K562 (cell line): ENCODE measurements at regions not wholly inside any gene's neighbourhood (a gene's known extent, or its start where the extent isn't known, plus 50 kb on each side); places are given as distances from the start of the nearest gene placed in this dataset.

Experiments
- ATAC-seq: fragments of 200-7000 bp; cut with Tn5 transposase; 3 replicates; pipeline ENCODE4 v1.9.1; 2020; ENCODE audit warnings: moderate library complexity
- BruUV-seq: library from RNA; stranded (reverse); fragments of 400-500 nt; replicated peaks from 2 replicates; lab custom pipeline; 2021; lab: Mats Ljungman, UMichigan
- CTCF ChIA-PET: fragments of 300-600 bp; formaldehyde crosslinking; extraction: SDS; loops from one replicate; lab custom pipeline; 2021; ENCODE audit warnings: low intra/inter-chr PET ratio; lab: Yijun Ruan, JAX
- POLR2A ChIA-PET: fragments of 300-600, 350-650 bp; sonication (Branson Sonifier 250); formaldehyde crosslinking; extraction: SDS; loops from one replicate; lab custom pipeline; 2021; ENCODE audit warnings: antibody characterized with exemption, inconsistent platforms; lab: Yijun Ruan, JAX
- DNase-seq, 4 experiments: peaks; one replicate each; pipeline versions ENCODE4 v3.0.0 to v3.0.0-alpha.2; 2011 to 2018; ENCODE audit warnings: low spot score in 3 of 4, mixed read lengths in 3 of 4; ENCODE audit errors: extremely low read depth in 1 of 4
- FAIRE-seq: peaks from 2 replicates; lab custom pipeline; 2011; peaks lifted over from hg19 to GRCh38; lab: Jason Lieb, UNC
- H2AFZ ChIP-seq: 2 replicates; pipeline ENCODE4 v1.6.0; 2011; ENCODE audit warnings: low read depth, low read length, control low read depth, inconsistent platforms
- H3K27ac ChIP-seq: fragments of 200-600 bp; 3 replicates; pipeline ENCODE4 v1.8.0; 2011; ENCODE audit warnings: low read depth, mild to moderate bottlenecking, control low read depth, inconsistent platforms, low read length, moderate library complexity, mixed read lengths; ENCODE audit errors: extremely low read depth
- H3K27me3 ChIP-seq, 2 experiments: fragments of 300-600 bp in 1 of 2; 2 replicates in 1 of 2; 3 replicates in 1 of 2; pipeline versions ENCODE4 v1.6.0 to v1.8.0; 2011; ENCODE audit warnings: inconsistent platforms in 2 of 2, low read length in 2 of 2, mild to moderate bottlenecking in 1 of 2, mixed read lengths in 1 of 2, moderate library complexity in 1 of 2; ENCODE audit not compliant: control insufficient read depth in 2 of 2, insufficient read depth in 2 of 2
- H3K36me3 ChIP-seq: fragments of 300-600 bp; 3 replicates; pipeline ENCODE4 v1.8.0; 2011; ENCODE audit warnings: mild to moderate bottlenecking, low read length, inconsistent platforms; ENCODE audit not compliant: control insufficient read depth, insufficient read depth
- H3K4me1 ChIP-seq, 2 experiments: fragments of 200-600 bp in 1 of 2; replicated peaks in 1 of 2; 2 replicates in 1 of 2; 3 replicates in 1 of 2; pipeline versions ENCODE4 v1.5.1 to v1.8.0; 2011; ENCODE audit warnings: inconsistent platforms in 2 of 2, low read length in 2 of 2, mild to moderate bottlenecking in 1 of 2, mixed read lengths in 1 of 2, moderate library complexity in 1 of 2; ENCODE audit not compliant: control insufficient read depth in 2 of 2, insufficient read depth in 2 of 2
- H3K4me2 ChIP-seq: 2 replicates; pipeline ENCODE4 v1.6.1; 2011; ENCODE audit warnings: low read length, control low read depth, inconsistent platforms, mixed read lengths; ENCODE audit not compliant: insufficient read depth
- H3K4me3 ChIP-seq: fragments of 200-600 bp; sonication (generic), shearing (Covaris generic); 2 replicates; pipeline ENCODE4 v1.5.1; 2016; ENCODE audit warnings: control low read depth, inconsistent platforms
- H3K79me2 ChIP-seq: fragments of 200-600 bp; 3 replicates; pipeline ENCODE4 v1.8.0; 2011; ENCODE audit warnings: low read length, inconsistent platforms; ENCODE audit not compliant: control insufficient read depth, insufficient read depth
- H3K9ac ChIP-seq, 2 experiments: 2 replicates each; pipeline versions ENCODE4 v1.6.0 to v1.6.1; 2011; ENCODE audit warnings: low read depth in 2 of 2, low read length in 2 of 2, control low read depth in 1 of 2, inconsistent platforms in 1 of 2, mild to moderate bottlenecking in 1 of 2, mixed read lengths in 1 of 2; ENCODE audit not compliant: insufficient read depth in 1 of 2
- H3K9me1 ChIP-seq: one replicate; pipeline ENCODE4 v1.6.0; 2011; ENCODE audit warnings: inconsistent platforms, mild to moderate bottlenecking, low read length, moderate library complexity; ENCODE audit not compliant: control insufficient read depth, insufficient read depth
- H3K9me3 ChIP-seq: replicated peaks from 2 replicates; pipeline ENCODE4 v1.5.1; 2011; ENCODE audit warnings: low read depth, low read length, inconsistent platforms; ENCODE audit not compliant: control insufficient read depth, insufficient read depth
- H4K20me1 ChIP-seq: replicated peaks from 2 replicates; pipeline ENCODE4 v1.6.1; 2011; ENCODE audit warnings: low read length, inconsistent platforms, mixed read lengths; ENCODE audit not compliant: control insufficient read depth, insufficient read depth
- ATF1 ChIP-seq, 2 experiments: fragments of 450-650 bp in 1 of 2; IDR thresholded peaks; 2 replicates each; pipeline ENCODE4 v1.6.1; 2016; ENCODE audit warnings: missing compliant biosample characterization in 1 of 2, missing genetic modification characterization in 1 of 2
- CBX1 ChIP-seq: sonication (generic); IDR thresholded peaks from 2 replicates; pipeline ENCODE4 v1.6.1; 2016; ENCODE audit warnings: antibody characterized with exemption, low read depth, mild to moderate bottlenecking
- ID3 ChIP-seq, 2 experiments: fragments of 250-450 bp in 1 of 2; fragments of 450-650 bp in 1 of 2; sonication (Bioruptor Pico) in 1 of 2; IDR thresholded peaks; 2 replicates each; pipeline versions ENCODE4 v1.6.1 to v1.8.0; 2016 to 2021; ENCODE audit warnings: mild to moderate bottlenecking in 2 of 2, moderate library complexity in 2 of 2, missing compliant biosample characterization in 1 of 2, missing genetic modification characterization in 1 of 2
- KDM4B ChIP-seq, 2 experiments: fragments of 450-650 bp in 1 of 2; sonication (generic) in 1 of 2; IDR thresholded peaks; 2 replicates each; pipeline ENCODE4 v1.6.1; 2016 to 2017; ENCODE audit warnings: borderline replicate concordance in 2 of 2, antibody characterized with exemption in 1 of 2, low read depth in 1 of 2, mild to moderate bottlenecking in 1 of 2
- MAFG ChIP-seq: fragments of 450-650 bp; conservative IDR thresholded peaks from 2 replicates; pipeline ENCODE4 v1.6.1; 2016; ENCODE audit warnings: missing genetic modification characterization, missing compliant biosample characterization
- MXD1 ChIP-seq: fragments of 250-450 bp; sonication (Bioruptor Pico); IDR thresholded peaks from 2 replicates; pipeline ENCODE4 v1.8.0; 2021; ENCODE audit warnings: borderline replicate concordance, mild to moderate bottlenecking, moderate library complexity; ENCODE audit not compliant: poor library complexity, severe bottlenecking
- RBM14 ChIP-seq: fragments of 200-400 bp; formaldehyde crosslinking; IDR thresholded peaks from 2 replicates; pipeline ENCODE4 v1.6.1; 2018; ENCODE audit warnings: low read depth, mild to moderate bottlenecking, low read length, moderate library complexity, borderline replicate concordance; ENCODE audit not compliant: insufficient read depth
- SMAD3 ChIP-seq: fragments of 450-650 bp; formaldehyde crosslinking; conservative IDR thresholded peaks from 2 replicates; pipeline ENCODE4 v1.4.0; 2020; ENCODE audit warnings: mild to moderate bottlenecking
- SNIP1 ChIP-seq: fragments of 450-650 bp; IDR thresholded peaks from 2 replicates; pipeline ENCODE4 v1.7.1; 2017; ENCODE audit warnings: low read depth, mild to moderate bottlenecking
- ZNF24 ChIP-seq: fragments of 450-650 bp; IDR thresholded peaks from 2 replicates; pipeline ENCODE4 v1.6.1; 2016
- ZNF778 ChIP-seq: fragments of 450-650 bp; formaldehyde crosslinking; IDR thresholded peaks from 2 replicates; pipeline ENCODE4 v1.4.0; 2020; ENCODE audit warnings: mild to moderate bottlenecking, moderate library complexity
- WGBS: fragments of 100-300 bp; shearing (Covaris generic); methylation state at CpG from one replicate; pipeline ENCODE4 v1.1.6; 2016; ENCODE audit warnings: low coverage, mixed read lengths; ENCODE audit not compliant: insufficient coverage; ENCODE audit errors: missing lambda C conversion rate; 5-methylcytosine and 5-hydroxymethylcytosine counted together
- in situ Hi-C: fragments of 300-500 bp; cut with MboI; formaldehyde crosslinking; loops from 4 replicates; pipeline ENCODE4 v1.15.0; 2018; ENCODE audit warnings: inconsistent platforms, mixed read lengths
- intact Hi-C: fragments of 100-400 bp; cut with micrococcal nuclease; formaldehyde crosslinking; loops from 2 replicates; pipeline ENCODE4 v1.14.2; 2022

GRCh38 chr1:94675373-94675772 lies 133.8 kb upstream of the F3 start (continued):
- TF ChIP-seq ZNF24, result no peak
- TF ChIP-seq, all 486 proteins: peak for 0

- no peak overlapping the region for H3K4me2 ChIP-seq
- no peaks in the 10 kb centered on the region for H3K4me1 ChIP-seq
- no peaks in the 10 kb centered on the region for H3K79me2 ChIP-seq
- CTCF ChIA-PET, result no interaction called here
- POLR2A ChIA-PET, result no interaction called here
- H3K27me3 ChIP-seq, result peaks cover 0 to 6% of the 10 kb centered on the region in 2 experiments; a peak in 1 of 5 replicates
- WGBS, result 11% methylated on average over 1 of the region's 1 CpG
- H3K4me3 ChIP-seq, result no peak overlapping the region
- no peaks in the 10 kb centered on the region for H3K9me1 ChIP-seq
- BruUV-seq, result no TSS peak
- no peak overlapping the region for H3K27ac ChIP-seq
- H2AFZ ChIP-seq, result no peak overlapping the region
- DNase-seq (no peak), ATAC-seq (no peak), FAIRE-seq (no peak)
- in situ Hi-C loops (no loop called here), intact Hi-C loops (no loop called here)
- no peaks in the 10 kb centered on the region for H3K36me3 ChIP-seq
- no peaks in the 10 kb centered on the region for H4K20me1 ChIP-seq
- no peak overlapping the region for H3K9ac ChIP-seq
- H3K9me3 ChIP-seq, result no peaks in the 10 kb centered on the region
- TF ChIP-seq ZNF778 (CRISPR knock-in tag) (no peak), KDM4B (IDR thresholded peaks at IDR 0.05; ENCODE audit: borderline replicate concordance in 2 of 2, low read depth in 1 of 2) (no peak), RBM14 (no peak), SNIP1 (no peak), ID3 (CRISPR knock-in tag; IDR thresholded peaks at IDR 0.05) (no peak), ID3 (tag; IDR thresholded peaks at IDR 0.05) (no peak), MXD1 (no peak), ATF1 (CRISPR knock-in tag; IDR thresholded peaks at IDR 0.05) (no peak), ATF1 (tag; IDR thresholded peaks at IDR 0.05) (no peak), MAFG (tag) (no peak), SMAD3 (CRISPR knock-in tag) (no peak), CBX1 (no peak)
These were observed 133.3 kb upstream of the F3 start for GRCh38 chr1:94674876-94675275.
